GM11168 (cell line): ENCODE measurements at regions not wholly inside any gene's neighbourhood (a gene's known extent, or its start where the extent isn't known, plus 50 kb on each side); places are given as distances from the start of the nearest gene placed in this dataset.

ENCODE experiments used
- in situ Hi-C: fragments of 300-500 bp; cut with MboI; formaldehyde crosslinking; loops from one replicate; pipeline ENCODE4 v1.12.0; 2022; ENCODE audit warnings: low sequenced_read_pairs; ENCODE audit not compliant: unreplicated experiment

DNA sequence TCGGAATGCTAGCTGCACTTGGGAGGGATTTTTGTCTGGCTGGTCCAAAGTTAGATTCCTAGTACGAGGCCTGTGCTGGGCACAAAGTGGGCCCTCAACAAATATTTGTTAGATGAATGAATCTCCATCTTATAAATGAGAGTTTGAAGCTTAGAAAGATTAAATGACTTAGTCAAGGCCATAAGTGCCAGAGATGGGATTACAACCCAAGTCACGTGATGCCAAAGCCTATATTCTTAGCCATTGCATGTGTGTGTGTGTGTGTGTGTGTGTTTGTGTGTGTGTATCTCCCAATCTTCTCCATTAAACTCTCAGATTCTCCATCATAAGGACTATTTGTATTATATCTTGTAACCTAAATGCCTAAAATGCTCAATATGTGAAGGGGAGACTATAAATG, 130.8 kb upstream of the MAP1B start:
- in situ Hi-C loops: no loop called here

DNA sequence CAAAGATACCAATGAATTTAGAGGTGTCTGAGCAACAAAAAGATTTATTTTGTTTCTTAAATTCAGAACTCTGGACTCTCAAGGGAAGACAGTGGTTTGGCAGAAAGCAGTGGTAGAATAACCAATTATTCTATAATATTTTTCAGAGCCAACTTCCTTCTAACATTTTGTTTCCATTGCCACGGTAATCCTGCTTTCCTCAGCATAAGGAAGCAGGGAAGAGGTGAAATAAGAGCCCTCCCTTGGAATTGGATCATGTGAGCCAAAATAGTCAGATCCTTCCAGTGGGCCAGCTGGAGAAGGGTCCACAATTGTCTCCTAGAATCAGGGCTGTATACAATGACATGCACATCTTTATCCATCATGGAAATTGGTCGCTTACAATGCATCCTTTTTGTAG, 130.0 kb upstream of the MAP1B start:
- in situ Hi-C loops: no loop called here

DNA sequence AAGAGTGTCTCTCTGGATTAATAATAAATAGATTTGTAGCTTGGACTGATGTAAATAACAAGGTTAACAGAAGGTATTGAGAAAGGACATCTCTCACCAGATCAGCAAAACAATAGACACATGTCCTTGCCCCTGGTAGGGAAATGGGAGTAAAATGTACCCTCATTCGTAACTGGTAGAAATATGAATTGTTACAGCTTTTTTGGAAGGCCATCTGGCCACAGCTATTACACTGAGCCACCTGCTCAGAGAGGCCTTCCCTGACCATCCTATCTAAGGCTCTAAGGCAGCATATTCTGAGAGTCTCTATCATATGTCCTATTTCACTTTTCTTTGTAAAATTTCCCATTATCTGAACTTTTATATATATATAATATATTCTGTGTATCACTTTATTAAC, 129.1 kb upstream of the MAP1B start:
- in situ Hi-C loops: no loop called here

DNA sequence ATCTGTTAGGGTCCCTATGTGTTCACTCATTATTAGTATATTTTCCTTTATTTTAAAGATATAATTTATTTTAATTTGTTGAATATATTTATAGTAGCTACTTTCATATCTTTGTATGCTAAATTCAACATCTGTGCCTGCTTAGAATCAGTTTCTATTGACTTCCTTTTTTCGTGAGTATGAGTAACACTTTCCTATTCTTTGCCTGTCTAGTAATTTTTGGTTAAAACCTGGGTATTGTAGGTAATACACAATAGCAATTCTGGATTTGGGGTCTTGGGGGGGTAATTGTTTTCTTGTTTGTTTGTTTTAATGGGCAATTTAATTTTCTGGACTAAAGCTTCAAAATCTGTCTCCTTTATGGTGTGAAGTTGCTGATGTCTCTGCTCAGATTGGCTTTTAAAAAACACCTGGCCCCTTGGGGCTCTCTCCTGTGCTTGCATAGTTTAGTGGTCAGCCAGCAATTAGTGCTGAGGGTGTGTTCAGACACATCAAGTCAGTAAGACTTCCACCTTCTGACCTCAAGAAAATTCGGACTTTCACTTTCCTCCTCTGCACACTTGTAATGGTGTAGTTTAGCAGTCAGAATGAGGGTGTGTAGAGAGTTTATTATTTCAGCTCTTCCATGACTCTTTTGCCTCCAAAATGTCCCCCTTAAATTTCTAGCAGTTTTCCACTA, 124.4 kb upstream of the MAP1B start:
- in situ Hi-C loops: no loop called here

DNA sequence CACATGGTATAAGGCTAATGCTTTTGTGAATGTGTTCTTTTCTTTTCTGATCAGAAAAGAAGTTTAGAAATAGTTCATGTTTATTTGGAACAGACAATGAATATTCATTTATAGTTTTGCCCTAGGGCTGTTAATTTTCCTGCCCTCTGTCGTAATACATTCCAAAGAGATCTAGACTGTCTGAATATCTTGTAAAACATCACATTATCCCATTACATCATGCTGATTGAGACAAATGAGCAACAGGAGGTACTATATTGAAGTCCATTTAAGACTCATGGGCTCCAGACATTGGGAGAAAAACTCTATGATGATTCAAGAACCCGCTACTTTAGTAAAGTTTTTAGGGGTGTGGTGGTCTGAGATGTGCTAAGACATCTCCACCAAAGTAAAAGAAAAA, 121.2 kb upstream of the MAP1B start:
- in situ Hi-C loops: no loop called here

DNA sequence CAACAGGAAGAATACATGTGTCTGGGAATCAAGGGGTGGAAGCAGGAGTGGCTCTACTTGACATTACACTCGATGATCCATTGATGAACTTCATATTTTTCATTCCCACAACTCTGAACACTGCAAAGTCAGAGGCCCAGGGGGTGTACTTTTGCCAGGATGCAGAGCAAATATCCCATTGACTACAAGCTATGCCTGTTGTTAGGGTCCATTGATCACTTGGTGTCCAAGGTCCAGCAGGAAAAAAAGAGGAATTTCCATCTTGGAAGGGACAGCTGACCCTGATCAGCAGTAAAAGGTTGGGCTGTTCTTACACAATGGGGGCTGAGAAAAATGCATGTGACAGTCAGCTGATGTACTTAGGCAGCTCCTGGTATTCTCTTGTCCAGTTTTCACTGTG, 118.5 kb upstream of the MAP1B start:
- in situ Hi-C loops: no loop called here

DNA sequence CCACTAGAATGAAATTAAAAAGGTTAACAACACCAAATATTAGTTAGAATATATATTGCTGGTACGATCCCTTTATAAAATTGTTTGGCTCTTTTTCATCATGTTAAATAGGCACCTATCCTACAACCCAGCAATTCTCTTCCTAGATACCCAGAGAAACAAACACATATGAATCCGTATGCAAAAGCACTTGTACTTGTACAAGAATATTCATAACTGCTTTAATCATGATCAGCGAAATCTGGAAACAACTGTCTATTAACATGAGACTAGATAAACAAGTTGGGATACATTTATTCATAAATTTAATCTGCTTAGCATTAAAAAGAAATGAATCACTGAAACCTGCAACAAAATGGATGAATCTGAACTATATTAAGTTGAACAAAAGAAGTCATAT, 113.7 kb upstream of the MAP1B start:
- in situ Hi-C loops: no loop called here

DNA sequence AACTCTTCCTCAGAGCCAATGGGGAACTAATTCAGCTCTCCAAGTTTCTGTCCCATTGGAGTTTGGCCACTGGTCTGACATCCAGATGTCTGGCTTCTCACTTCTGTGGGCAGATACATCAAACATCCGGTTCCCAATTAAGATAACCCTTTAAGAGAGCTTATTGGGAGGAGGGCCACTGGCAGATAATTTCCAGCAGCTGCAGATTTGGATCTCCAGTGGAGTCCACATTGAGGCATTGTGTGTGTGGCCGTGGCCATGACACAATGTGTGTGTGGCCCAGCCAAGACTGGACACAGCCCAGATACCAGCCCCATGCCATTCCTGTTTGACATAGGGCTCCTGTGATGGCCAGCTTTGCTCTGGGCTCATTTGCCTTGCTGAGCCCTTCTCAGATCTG, 110.5 kb upstream of the MAP1B start:
- in situ Hi-C loops: no loop called here

DNA sequence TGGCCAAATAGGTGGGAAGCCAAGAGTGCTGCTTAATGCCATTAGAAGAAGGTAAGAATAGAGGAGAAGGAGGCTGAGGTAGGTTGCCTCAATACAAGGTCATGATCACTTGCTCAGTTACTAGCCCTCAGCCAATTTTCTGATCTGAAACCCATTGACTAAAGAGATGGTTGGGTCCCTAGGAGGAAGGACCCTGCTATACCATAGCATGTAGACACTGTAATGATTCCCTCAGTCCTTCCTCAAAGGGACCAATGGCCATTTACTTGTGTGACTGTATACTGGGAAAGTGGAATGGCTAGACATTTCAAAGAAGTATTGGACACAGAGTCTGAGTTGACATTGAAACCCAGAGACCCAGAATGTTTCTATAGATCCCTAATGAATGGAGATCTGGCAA, 108.5 kb upstream of the MAP1B start:
- in situ Hi-C loops: no loop called here

DNA sequence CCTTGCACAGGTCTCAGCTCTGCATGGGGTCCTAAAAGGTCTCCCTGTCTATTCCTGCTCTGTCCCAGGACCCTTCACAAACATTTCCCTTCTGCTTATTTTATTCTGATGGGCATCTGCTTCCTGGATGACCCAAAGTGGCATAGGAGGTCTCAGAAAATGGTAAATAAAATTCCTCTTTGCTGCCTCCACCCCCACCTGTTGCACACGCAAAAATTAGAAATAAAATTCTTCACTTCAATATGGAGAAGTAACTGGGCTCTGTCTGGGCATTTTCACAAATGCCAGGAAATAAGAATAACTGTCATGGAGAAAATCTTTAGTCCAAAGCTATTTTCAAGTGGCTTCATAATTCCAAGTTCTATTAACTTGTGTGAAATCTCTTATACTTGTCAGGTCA, 106.6 kb upstream of the MAP1B start:
- in situ Hi-C loops: loop anchor here (25.0 kb wide), 1 partner anchor 213 kb away; no protein-coding TSS in a partner anchor

DNA sequence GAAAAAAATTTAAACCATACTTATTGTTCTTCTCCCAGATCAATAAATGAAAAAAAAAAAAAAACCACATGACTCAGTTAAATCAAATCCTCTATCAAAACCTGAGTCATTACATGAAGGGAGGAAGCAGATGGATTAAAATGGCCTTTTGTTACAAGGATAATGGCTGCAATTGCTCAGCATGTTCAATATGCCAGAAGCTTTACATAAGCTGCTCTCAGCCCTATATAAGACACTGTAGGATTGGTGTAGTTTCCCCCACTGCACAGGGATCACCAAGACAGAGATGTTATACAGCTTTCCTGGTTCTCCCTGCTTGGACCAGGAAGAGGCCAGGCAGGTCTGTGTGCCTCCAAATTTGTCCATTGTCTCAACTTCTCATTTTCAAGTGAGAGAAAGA, 101.6 kb upstream of the MAP1B start:
- in situ Hi-C loops: loop anchor here (25.0 kb wide), 1 partner anchor 218 kb away; no protein-coding TSS in a partner anchor

DNA sequence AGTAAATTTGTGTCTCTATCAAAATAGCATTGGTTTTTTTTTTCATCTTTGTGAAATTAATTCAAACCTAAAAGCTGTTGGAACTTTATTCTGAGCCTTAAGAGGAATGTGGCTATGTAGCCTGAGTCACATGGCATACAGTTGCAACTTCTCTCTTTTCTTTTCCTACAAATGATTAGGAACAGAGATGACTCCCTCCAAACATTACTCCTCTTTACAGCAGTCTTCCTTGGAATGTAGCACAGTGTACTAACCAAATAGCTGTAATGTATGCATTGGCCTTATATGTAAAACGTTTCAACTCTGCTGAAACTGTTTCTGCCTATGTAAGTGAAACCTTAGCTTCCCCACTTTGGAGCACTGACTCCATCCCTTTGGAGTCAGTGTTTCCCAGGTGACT, 100.9 kb upstream of the MAP1B start:
- in situ Hi-C loops: loop anchor here (25.0 kb wide), 1 partner anchor 219 kb away; no protein-coding TSS in a partner anchor

DNA sequence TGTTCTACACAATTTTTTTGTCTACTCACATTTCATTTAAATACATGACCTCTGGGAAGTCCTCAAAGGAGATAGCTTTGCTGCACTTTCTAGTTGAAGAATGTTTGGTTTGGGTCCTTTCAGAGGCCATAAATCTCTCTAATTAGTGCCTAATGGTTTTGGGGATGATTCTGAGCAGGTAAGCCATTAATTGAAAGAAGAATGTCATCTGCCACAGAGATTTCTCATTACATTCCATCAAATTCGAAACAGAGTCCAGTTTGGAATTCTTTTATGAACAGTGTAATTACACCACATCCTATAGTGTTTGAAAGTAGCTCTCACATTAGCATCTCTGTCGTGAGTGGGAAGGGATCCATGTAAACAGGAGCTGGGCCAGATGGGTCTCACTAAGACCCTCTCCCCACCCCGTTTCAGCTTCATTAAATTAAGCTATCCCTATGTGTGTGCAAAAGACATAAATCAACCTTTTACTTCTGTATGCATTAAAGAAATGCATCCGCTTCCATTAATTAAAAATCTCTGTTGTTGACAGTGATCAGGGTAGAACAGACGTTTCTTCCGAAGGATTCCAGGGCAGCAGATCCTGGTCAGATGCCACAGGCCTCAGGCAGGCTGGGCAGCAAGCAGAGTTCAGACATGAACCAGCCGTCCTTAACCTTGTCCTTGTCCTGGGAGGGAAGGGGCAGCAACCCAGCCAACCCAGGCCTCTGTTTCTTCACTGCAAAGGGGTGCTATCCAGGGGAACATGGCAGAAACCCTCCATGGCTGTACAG, 99.8 kb upstream of the MAP1B start:
- in situ Hi-C loops: loop anchor here (25.0 kb wide), 1 partner anchor 220 kb away; no protein-coding TSS in a partner anchor

DNA sequence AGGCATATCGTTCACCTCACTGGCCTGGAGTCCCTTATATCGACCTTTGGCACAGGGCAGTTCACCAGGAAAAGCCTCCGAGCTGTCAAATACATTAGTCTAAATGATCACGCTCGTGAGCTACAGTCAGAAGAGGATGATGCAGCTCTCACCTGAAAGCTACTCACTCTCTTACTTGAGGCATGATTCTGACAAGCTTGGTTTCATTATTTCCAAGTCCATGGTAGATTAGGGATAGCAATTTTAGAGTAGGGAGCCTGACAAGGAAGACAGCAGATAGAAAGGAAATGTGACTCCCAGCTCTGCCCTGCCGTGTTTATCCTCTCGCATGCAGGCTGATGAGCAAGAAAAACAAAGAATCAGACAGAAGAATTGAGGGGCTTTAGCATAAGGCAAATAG, 98.0 kb upstream of the MAP1B start:
- in situ Hi-C loops: loop anchor here (25.0 kb wide), 1 partner anchor 222 kb away; no protein-coding TSS in a partner anchor

DNA sequence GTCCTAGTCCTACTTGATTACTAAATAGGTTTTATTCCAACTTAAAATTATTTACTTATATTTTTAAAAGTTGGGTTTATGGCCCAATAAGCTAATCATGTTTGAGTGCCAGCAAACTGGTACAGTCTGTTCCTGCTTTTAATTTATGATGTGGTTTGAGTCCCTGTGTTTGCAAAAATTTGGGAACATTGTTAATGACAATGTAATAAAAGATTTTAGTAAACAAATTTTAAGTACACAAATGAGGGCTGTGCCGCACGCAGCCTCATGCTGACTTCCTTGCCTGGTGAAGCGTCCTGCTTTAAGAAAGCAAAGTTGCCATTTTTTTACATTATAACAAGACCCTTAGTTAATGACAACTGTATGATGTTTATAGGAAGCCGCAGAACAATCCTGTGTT, 96.8 kb upstream of the MAP1B start:
- in situ Hi-C loops: loop anchor here (25.0 kb wide), 1 partner anchor 223 kb away; no protein-coding TSS in a partner anchor

DNA sequence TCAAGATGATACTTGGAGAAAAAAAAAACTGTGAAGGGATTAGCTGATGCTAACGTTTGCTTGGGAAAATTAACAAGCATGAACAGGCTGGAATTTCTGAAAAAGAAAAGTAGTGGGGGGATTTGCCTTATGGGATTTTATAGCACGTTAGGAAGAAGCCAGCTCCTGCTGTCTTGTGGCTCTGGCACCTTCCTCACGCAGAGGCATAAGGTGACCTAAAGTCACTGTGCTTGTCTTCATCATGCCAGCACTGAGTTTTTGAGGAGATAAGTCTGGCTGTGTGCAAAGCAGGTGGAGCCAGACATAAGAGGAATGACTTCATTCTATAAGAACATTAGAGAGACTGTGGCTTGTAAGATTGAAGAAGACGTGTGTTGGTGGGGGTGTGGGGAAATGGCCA, 94.4 kb upstream of the MAP1B start:
- in situ Hi-C loops: loop anchor here (25.0 kb wide), 1 partner anchor 226 kb away; no protein-coding TSS in a partner anchor

DNA sequence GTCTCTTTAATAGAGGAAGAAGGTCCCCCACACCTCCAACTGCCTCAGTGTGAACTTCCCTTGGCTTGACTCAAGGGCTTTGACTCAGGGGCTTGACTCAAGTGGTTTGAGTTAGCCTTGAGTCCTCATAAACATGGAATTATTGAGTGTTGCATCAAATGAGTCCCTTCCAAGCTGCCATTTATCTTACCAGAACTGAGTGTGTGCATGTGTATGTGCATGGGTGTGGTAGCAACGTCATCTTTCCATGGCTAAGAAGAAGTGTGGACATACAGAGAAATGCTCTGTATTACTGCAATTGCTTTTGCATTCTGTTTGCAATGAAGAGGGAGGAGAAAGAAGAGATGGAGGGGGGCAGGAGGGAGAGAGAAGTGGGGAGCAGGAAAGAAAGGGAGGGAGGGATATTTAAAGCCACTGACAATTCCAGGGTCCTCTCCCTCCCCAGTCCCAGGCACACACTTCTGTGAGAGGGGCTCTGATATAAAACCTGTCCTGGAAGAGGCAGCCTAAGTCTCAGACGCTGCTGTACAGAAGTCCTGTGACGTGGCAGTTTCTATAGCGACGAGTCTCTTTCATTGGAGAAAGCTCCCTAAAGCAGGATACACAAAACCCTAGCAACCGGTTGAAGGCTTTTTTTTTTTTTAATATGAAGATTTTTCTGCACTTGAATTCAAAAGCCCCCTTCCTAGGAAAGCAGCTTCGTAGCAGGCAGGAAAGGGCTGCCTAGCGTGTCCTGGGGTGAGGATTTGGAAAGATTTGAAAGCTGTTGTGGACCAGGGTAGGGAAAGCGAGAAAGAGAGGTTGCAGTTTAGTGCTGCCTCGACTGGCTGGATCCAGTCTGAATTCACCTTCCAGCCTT, 93.3 kb upstream of the MAP1B start:
- in situ Hi-C loops: loop anchor here (25.0 kb wide), 1 partner anchor 227 kb away; no protein-coding TSS in a partner anchor

DNA sequence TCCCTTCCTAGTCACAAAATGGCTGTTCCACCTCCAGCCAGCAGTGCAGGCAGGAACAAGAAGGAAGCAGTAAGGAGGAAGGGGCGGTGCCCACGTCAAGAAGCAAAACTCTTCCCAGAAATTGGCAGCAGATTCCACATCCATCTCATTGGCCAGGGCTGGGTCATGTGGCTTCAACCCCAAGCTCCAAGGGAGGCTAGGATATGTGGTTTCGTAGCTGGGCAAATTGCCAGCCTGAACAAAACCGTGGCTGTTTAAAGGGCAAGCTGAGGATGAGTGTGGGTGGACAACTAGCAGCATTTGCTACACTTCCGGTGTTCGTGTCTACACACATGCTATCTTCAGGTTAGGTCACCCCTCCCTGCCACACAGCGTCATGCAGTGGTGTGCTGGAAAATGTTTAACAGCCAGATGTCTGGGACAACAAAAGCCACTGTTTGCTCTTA, 92.1 kb upstream of the MAP1B start:
- in situ Hi-C loops: loop anchor here (25.0 kb wide), 1 partner anchor 228 kb away; no protein-coding TSS in a partner anchor

DNA sequence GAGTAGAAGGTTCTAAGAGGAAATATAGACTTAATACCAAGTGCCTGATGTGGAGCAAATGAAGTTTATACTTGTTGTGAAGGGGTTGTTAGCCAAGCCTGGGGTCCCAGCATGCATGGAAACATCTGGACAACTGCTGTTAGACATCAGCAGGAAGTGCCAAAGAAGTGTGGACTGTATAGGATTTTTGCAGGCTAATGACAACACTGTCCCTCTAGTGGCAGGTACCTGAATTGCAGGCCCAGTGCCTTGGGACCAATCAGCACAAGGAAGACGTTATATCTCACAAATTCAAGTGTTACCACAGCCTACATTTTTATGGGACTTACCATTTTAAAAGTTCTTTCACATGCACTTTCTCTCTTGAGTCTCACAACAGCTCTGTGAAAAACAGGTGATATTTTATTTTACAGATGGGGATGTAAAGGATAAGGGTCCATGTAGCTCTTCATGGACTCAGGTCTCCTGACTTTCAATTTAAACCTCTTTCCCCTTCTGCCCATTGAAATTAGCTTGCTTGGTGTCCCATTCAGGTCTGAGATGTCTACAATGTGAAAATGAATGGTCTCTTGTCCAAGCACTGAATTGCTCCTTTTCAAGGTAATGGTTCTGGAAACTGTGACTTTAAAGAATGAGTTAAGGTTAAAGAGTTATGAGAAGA, 89.0 kb upstream of the MAP1B start:
- in situ Hi-C loops: loop anchor here (25.0 kb wide), 1 partner anchor 231 kb away; no protein-coding TSS in a partner anchor
